Calu3 (cell line): ENCODE measurements at regions not wholly inside any gene's neighbourhood (a gene's known extent, or its start where the extent isn't known, plus 50 kb on each side); places are given as distances from the start of the nearest gene placed in this dataset.

Experiments used
- BruUV-seq: library from RNA; stranded (reverse); fragments of 400-500 nt; replicated peaks from 2 replicates; lab custom pipeline; 2021; lab: Mats Ljungman, UMichigan
- CTCF ChIA-PET: fragments of 300-600 bp; sonication (Branson Sonifier 250); formaldehyde crosslinking; loops from one replicate; lab custom pipeline; 2022; ENCODE audit warnings: antibody characterized with exemption; lab: Charles Lee
- DNase-seq: peaks from one replicate; pipeline ENCODE4 v3.0.0; 2022
- H3K27ac Mint-ChIP-seq: one replicate; pipeline ENCODE4 v1.8.0; 2022; ENCODE audit warnings: mixed read lengths; ENCODE audit not compliant: unreplicated experiment
- H3K27me3 Mint-ChIP-seq: one replicate; pipeline ENCODE4 v1.8.0; 2022; ENCODE audit warnings: mixed read lengths; ENCODE audit not compliant: unreplicated experiment
- H3K36me3 Mint-ChIP-seq: one replicate; pipeline ENCODE4 v1.8.0; 2022; ENCODE audit warnings: mild to moderate bottlenecking, moderate library complexity, mixed read lengths; ENCODE audit not compliant: insufficient read depth, unreplicated experiment
- H3K4me1 Mint-ChIP-seq: one replicate; pipeline ENCODE4 v1.8.0; 2022; ENCODE audit warnings: mild to moderate bottlenecking, low read depth, mixed read lengths; ENCODE audit not compliant: unreplicated experiment
- H3K4me3 Mint-ChIP-seq: one replicate; pipeline ENCODE4 v1.8.0; 2022; ENCODE audit warnings: mild to moderate bottlenecking, low read depth, moderate library complexity, mixed read lengths; ENCODE audit not compliant: unreplicated experiment
- H3K9me3 Mint-ChIP-seq: one replicate; pipeline ENCODE4 v1.8.0; 2022; ENCODE audit warnings: low read depth, mixed read lengths; ENCODE audit not compliant: unreplicated experiment
- CTCF ChIP-seq: fragments of 200-600 bp; IDR thresholded peaks from one replicate; pipeline ENCODE4 v1.8.0; 2022; ENCODE audit warnings: antibody characterized with exemption; ENCODE audit not compliant: unreplicated experiment
- intact Hi-C: fragments of 100-400 bp; cut with micrococcal nuclease; formaldehyde crosslinking; loops from one replicate; pipeline ENCODE4 v1.10.0; 2022; ENCODE audit not compliant: unreplicated experiment

GRCh38 chr4:19401301-19402080, 850.2 kb upstream of the SLIT2 start:
- no TSS peak for BruUV-seq
- intact Hi-C loops, result no loop called here
- H3K36me3 Mint-ChIP-seq, result no peaks in the 10 kb centered on the region
- H3K27ac Mint-ChIP-seq, result no peak overlapping the region
- CTCF ChIA-PET, result no interaction called here
- H3K27me3 Mint-ChIP-seq, result no peaks in the 10 kb centered on the region
- no peak for TF ChIP-seq CTCF
- H3K9me3 Mint-ChIP-seq, result no peaks in the 10 kb centered on the region
- no peaks in the 10 kb centered on the region for H3K4me1 Mint-ChIP-seq
- H3K4me3 Mint-ChIP-seq, result no peak overlapping the region
- no peak for DNase-seq

GRCh38 chr4:19400820-19401219, 850.9 kb upstream of the SLIT2 start:
- Mint-ChIP-seq H3K4me3 (no peak overlapping the region), H3K36me3 (no peaks in the 10 kb centered on the region), H3K27ac (no peak overlapping the region), H3K27me3 (no peaks in the 10 kb centered on the region), H3K9me3 (no peaks in the 10 kb centered on the region), H3K4me1 (no peaks in the 10 kb centered on the region)
- intact Hi-C loops, result no loop called here
- no TSS peak for BruUV-seq
- CTCF ChIA-PET, result no interaction called here
- TF ChIP-seq CTCF, result no peak
- no peak for DNase-seq

- intact Hi-C loops, result no loop called here
- Mint-ChIP-seq H3K4me3 (no peak overlapping the region), H3K4me1 (no peaks in the 10 kb centered on the region), H3K27ac (no peak overlapping the region), H3K9me3 (no peaks in the 10 kb centered on the region), H3K36me3 (no peaks in the 10 kb centered on the region), H3K27me3 (no peaks in the 10 kb centered on the region)
- CTCF ChIA-PET, result no interaction called here
- no peak for TF ChIP-seq CTCF
- DNase-seq, result no peak
- no TSS peak for BruUV-seq
These were observed 852.7 kb upstream of the SLIT2 start for GRCh38 chr4:19399001-19399400.

GRCh38 chr4:19386786-19387185, 864.9 kb upstream of the SLIT2 start:
- CTCF ChIA-PET, result no interaction called here
- no peak for TF ChIP-seq CTCF

More at GRCh38 chr4:19386786-19387185, 864.9 kb upstream of the SLIT2 start:
- intact Hi-C loops, result no loop called here
- H3K27me3 Mint-ChIP-seq, result no peaks in the 10 kb centered on the region
- H3K9me3 Mint-ChIP-seq, result no peaks in the 10 kb centered on the region
- no TSS peak for BruUV-seq
- DNase-seq, result no peak
- H3K4me3 Mint-ChIP-seq, result no peak overlapping the region
- no peaks in the 10 kb centered on the region for H3K36me3 Mint-ChIP-seq
- no peak overlapping the region for H3K27ac Mint-ChIP-seq
- no peaks in the 10 kb centered on the region for H3K4me1 Mint-ChIP-seq
